ENCODE measurements at regions not wholly inside any gene's neighbourhood (a gene's known extent, or its start where the extent isn't known, plus 50 kb on each side); places are given as distances from the start of the nearest gene placed in this dataset.
"Not testable (repeated sequence)": the region's sequence is repeated elsewhere in the genome, so short reads cannot be mapped to it uniquely, and the experiment has no call there.

DNA sequence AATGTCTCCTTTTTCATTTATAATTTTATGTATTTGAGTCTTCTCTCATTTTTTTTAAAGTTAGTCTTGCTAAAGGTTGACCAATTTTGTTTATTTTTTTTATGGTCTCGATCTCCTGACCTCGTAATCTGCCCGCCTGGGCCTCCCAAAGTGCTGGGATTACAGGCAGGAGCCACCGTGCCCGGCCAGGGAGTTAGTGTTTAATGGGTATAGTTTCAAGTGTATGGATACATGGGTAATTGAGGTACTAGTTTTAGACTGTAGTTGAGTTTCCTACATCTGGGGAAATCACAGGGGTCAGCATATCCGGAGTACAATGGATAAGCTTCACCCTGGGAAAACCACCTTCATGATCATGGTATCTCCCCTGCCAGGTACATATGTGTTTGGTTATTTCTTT, 267.3 kb upstream of the KCND2 start:
- WGBS (ENCODE audit: insufficient coverage): 100% methylated on average over 5 of the region's 6 CpGs
- no peak for DNase-seq

GRCh38 chr7:120014301-120014700, 258.7 kb upstream of the KCND2 start:
- H3K27me3 Mint-ChIP-seq; H3K9ac ChIP-seq (ENCODE audit: low read length); H3K4me3 ChIP-seq (ENCODE audit: control extremely low read depth in 1 of 5, extremely low read depth in 1 of 5, insufficient read depth in 1 of 5, low read depth in 2 of 5, low read length in 4 of 5); H3K27me3 ChIP-seq (replicated peaks in 1 of 4; ENCODE audit: control extremely low read depth in 1 of 4, control insufficient read depth in 3 of 4, insufficient read depth in 4 of 4, low read length in 3 of 4); H2AFZ ChIP-seq (ENCODE audit: insufficient read depth, low read depth, low read length, poor library complexity, severe bottlenecking); H3K4me1 Mint-ChIP-seq; CTCF ChIA-PET; H4K20me1 ChIP-seq (ENCODE audit: control insufficient read depth, insufficient read depth, low read length, poor library complexity, severe bottlenecking); DNase-seq; H3K4me2 ChIP-seq (replicated peaks; ENCODE audit: low read depth, low read length, poor library complexity, severe bottlenecking); H3K9me3 ChIP-seq (ENCODE audit: control extremely low read depth in 1 of 3, control insufficient read depth in 2 of 3, insufficient read depth in 1 of 3, low read length in 2 of 3); H3K36me3 ChIP-seq (replicated peaks in 1 of 2; ENCODE audit: control extremely low read depth in 1 of 2, control insufficient read depth in 1 of 2, extremely low read depth in 1 of 2, insufficient read depth in 2 of 2, low read length in 1 of 2); POLR2A ChIA-PET; H3K79me2 ChIP-seq (ENCODE audit: control insufficient read depth, insufficient read depth, low read length); H3K27ac Mint-ChIP-seq; ATAC-seq (ENCODE audit: low read depth); intact Hi-C loops (cut with micrococcal nuclease); H3K4me1 ChIP-seq (ENCODE audit: control insufficient read depth in 2 of 2, insufficient read depth in 2 of 2, low read length in 2 of 2); H3K27ac ChIP-seq (ENCODE audit: low read length in 2 of 2); H3K9me3 Mint-ChIP-seq (ENCODE audit: insufficient read depth); H3K4me3 Mint-ChIP-seq: not testable (repeated sequence)
- WGBS (ENCODE audit: insufficient coverage): 29% methylated on average over 1 of the region's 5 CpGs

More for the DNA sequence above, 267.3 kb upstream of the KCND2 start:
- Mint-ChIP-seq H3K4me3 (no peak overlapping the region), H3K27me3 (no peaks in the 10 kb centered on the region), H3K9me3 (ENCODE audit: insufficient read depth) (no peaks in the 10 kb centered on the region), H3K27ac (no peak overlapping the region), H3K4me1 (no peaks in the 10 kb centered on the region)
- H3K27ac ChIP-seq (ENCODE audit: low read length in 2 of 2): no peak overlapping the region
- H3K4me2 ChIP-seq (replicated peaks; ENCODE audit: low read depth, low read length, poor library complexity, severe bottlenecking): no peak overlapping the region
- ChIA-PET POLR2A (no interaction called here), CTCF (no interaction called here)
- no peak for TF ChIP-seq EZH2 (IDR thresholded peaks at IDR 0.05; ENCODE audit: borderline replicate concordance, insufficient read depth, low read depth, low read length, poor library complexity, severe bottlenecking)
- TF ChIP-seq, protein P1, sequence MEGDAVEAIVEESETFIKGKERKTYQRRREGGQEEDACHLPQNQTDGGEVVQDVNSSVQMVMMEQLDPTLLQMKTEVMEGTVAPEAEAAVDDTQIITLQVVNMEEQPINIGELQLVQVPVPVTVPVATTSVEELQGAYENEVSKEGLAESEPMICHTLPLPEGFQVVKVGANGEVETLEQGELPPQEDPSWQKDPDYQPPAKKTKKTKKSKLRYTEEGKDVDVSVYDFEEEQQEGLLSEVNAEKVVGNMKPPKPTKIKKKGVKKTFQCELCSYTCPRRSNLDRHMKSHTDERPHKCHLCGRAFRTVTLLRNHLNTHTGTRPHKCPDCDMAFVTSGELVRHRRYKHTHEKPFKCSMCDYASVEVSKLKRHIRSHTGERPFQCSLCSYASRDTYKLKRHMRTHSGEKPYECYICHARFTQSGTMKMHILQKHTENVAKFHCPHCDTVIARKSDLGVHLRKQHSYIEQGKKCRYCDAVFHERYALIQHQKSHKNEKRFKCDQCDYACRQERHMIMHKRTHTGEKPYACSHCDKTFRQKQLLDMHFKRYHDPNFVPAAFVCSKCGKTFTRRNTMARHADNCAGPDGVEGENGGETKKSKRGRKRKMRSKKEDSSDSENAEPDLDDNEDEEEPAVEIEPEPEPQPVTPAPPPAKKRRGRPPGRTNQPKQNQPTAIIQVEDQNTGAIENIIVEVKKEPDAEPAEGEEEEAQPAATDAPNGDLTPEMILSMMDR (IDR thresholded peaks at IDR 0.05): no peak
- no peaks in the 10 kb centered on the region for H3K27me3 ChIP-seq (replicated peaks in 1 of 4; ENCODE audit: control extremely low read depth in 1 of 4, control insufficient read depth in 3 of 4, insufficient read depth in 4 of 4, low read length in 3 of 4)
- no peaks in the 10 kb centered on the region for H3K4me1 ChIP-seq (ENCODE audit: control insufficient read depth in 2 of 2, insufficient read depth in 2 of 2, low read length in 2 of 2)
- intact Hi-C loops (cut with micrococcal nuclease): no loop called here
- ATAC-seq (ENCODE audit: low read depth): no peak
- H3K4me3 ChIP-seq (ENCODE audit: control extremely low read depth in 1 of 5, extremely low read depth in 1 of 5, insufficient read depth in 1 of 5, low read depth in 2 of 5, low read length in 4 of 5): no peak overlapping the region
- no peak overlapping the region for H2AFZ ChIP-seq (ENCODE audit: insufficient read depth, low read depth, low read length, poor library complexity, severe bottlenecking)
- no peaks in the 10 kb centered on the region for H3K36me3 ChIP-seq (replicated peaks in 1 of 2; ENCODE audit: control extremely low read depth in 1 of 2, control insufficient read depth in 1 of 2, extremely low read depth in 1 of 2, insufficient read depth in 2 of 2, low read length in 1 of 2)
- H3K9ac ChIP-seq (ENCODE audit: low read length): no peak overlapping the region
- no peaks in the 10 kb centered on the region for H3K79me2 ChIP-seq (ENCODE audit: control insufficient read depth, insufficient read depth, low read length)
- peaks cover 0 to 4% (median 0%) of the 10 kb centered on the region in 3 donors for H3K9me3 ChIP-seq (ENCODE audit: control extremely low read depth in 1 of 3, control insufficient read depth in 2 of 3, insufficient read depth in 1 of 3, low read length in 2 of 3)
- no peaks in the 10 kb centered on the region for H4K20me1 ChIP-seq (ENCODE audit: control insufficient read depth, insufficient read depth, low read length, poor library complexity, severe bottlenecking)
